Hepatocyte (in vitro differentiated cells): ENCODE measurements at regions not wholly inside any gene's neighbourhood (a gene's known extent, or its start where the extent isn't known, plus 50 kb on each side); places are given as distances from the start of the nearest gene placed in this dataset.

Experiments
- EZH2 ChIP-seq: fragments of 200-600 bp; sonication (generic); IDR thresholded peaks from 2 replicates; pipeline ENCODE4 v1.6.1; 2016; ENCODE audit warnings: antibody characterized with exemption, mild to moderate bottlenecking, borderline replicate concordance
- EZH2phosphoT487 ChIP-seq: fragments of 200-600 bp; sonication (generic); IDR thresholded peaks from one replicate; pipeline ENCODE4 v1.6.1; 2018; ENCODE audit warnings: antibody characterized with exemption, mild to moderate bottlenecking, low read depth, moderate library complexity; ENCODE audit not compliant: unreplicated experiment, severe bottlenecking
- TF ChIP-seq, protein P1 (sequence below): fragments of 200-600 bp; sonication (generic); IDR thresholded peaks from 2 replicates; pipeline ENCODE4 v1.5.1; 2016; ENCODE audit warnings: antibody characterized with exemption, mild to moderate bottlenecking; ENCODE audit not compliant: poor library complexity

- TF ChIP-seq, protein P1, sequence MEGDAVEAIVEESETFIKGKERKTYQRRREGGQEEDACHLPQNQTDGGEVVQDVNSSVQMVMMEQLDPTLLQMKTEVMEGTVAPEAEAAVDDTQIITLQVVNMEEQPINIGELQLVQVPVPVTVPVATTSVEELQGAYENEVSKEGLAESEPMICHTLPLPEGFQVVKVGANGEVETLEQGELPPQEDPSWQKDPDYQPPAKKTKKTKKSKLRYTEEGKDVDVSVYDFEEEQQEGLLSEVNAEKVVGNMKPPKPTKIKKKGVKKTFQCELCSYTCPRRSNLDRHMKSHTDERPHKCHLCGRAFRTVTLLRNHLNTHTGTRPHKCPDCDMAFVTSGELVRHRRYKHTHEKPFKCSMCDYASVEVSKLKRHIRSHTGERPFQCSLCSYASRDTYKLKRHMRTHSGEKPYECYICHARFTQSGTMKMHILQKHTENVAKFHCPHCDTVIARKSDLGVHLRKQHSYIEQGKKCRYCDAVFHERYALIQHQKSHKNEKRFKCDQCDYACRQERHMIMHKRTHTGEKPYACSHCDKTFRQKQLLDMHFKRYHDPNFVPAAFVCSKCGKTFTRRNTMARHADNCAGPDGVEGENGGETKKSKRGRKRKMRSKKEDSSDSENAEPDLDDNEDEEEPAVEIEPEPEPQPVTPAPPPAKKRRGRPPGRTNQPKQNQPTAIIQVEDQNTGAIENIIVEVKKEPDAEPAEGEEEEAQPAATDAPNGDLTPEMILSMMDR = no peak
- TF ChIP-seq EZH2phosphoT487 (no peak), EZH2 (no peak)
Measured at GRCh38 chr11:127629200-127629599, 628.6 kb upstream of the KIRREL3 start.
